COLO668 (cell line): ENCODE measurements at regions not wholly inside any gene's neighbourhood (a gene's known extent, or its start where the extent isn't known, plus 50 kb on each side); places are given as distances from the start of the nearest gene placed in this dataset.

Experiments used
- DNase-seq: peaks from one replicate; lab custom pipeline; 2025; ENCODE audit not compliant: unreplicated experiment; lab: John Stamatoyannopoulos, UW

DNA sequence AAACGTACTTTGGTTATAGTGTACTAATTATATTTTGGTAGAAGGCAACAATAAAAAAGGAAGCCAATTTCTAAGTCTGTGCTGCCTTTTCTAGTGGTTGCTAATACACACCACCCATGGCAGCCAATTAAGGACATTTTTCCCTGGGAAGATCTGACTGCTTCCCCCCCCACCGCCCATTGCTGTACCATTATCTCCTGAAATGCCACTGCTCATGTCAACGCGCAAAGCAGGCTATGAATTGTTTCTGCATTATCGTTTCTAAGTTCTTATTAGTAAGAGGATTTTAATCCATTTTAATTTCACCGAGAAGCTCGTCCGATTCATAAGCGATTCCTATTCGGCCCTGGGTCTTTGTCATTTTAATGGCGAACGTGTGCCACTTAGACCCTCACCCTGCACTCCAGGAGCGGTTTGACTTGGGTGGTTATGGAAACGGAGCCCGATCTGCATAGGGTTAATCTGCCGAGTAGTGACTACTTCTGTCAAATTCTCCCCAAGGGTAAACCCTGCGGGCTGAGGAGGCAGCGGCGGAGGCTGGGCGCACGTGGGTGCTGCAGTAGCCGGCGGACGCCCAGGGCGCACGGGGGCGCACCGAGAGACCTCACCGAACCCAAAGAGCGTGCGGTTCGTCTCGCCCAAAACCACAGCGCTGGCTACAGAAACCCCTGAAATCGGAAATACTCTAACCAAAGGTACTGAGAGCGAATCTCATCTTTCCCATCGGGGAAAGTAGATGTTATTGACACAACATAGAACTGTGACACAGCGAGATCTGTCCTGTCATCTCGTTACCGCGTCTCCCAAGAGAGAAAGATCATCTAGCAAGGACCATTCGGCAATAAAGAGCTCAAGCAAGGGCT lies 55.8 kb upstream of the SHC3 start:
- DNase-seq: peak; percentile 28

DNA sequence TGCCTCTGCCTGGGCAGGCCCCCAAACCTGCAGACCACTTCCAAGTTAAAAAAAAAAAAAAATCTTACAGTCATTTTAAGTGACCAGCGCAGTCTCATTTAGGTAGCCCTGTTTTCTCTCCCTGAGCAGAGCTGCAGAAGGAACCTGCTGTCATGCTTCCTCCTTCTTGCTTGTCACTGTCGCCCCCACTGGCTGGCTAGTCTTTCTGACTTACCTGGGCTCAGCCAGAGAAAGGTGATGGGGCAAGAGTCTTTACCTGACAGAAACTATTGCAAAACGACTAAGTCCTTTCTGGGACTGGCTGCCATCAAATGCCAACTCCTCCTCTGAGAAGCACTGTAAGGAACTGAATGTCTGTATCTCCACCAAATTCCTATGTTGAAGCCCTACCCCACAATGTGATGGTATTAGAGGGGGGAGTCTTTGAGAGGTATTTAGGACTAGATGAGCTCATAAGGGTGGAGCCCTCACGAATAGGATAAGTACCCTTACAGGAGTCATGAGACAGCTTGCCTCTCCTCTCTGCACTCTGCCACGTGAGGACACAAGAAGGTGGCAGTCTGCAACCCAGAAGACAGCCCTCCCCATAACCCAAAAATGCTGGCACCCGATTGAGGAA lies 58.4 kb upstream of the SHC3 start:
- DNase-seq: no peak

DNA sequence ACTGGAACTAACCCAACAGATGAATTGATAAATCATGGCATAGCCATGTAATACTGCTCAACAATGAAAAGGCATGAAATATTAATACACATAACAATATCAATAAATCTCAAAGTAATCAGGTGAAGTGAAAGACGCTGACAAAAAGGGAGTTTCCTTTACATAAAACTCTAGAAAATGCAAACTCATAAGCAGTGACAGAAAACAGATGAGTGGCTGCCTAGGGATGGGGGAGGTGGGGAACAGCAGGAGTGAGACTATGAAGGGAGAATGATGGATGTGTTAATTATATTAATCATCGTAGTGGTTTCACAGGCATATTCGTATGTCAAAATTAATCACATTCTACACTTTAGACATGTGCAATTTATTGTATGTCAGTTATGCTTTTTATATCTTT lies 59.8 kb upstream of the SHC3 start:
- DNase-seq: no peak

DNA sequence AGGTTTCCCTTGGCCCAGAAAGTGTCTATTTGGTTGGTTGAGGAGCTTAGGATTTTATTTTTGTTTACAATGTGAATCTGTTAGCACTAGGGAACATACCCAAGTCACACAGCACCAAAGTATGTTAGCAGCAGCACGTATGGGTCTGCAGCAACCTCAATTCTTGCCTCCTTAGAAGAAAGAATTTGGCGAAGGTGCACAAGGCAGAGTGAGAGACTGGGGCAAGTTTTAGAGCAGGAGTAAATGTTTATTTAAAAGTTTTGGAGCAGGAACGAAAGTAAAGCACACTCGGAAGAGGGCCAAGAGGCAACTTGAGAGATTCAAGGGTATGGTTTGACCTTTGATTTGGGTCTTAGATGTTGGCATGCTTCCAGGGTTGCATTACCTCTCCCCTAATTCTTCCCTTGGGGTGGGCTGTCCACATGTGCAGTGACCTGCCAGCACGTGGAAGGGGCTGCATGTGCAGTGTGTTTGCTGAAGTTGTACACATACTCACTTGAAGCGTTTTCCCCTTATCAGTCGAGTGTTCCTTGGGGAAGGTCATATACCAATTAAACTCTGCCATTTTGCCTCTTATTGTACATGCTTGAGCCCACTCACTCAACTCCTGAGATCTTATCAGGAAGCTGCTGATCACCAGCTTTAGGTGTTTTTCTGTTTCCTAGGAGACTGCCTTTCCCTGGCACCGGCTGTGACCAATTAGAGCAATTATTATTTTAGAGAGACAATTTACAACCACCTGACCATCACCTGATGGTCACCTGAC lies 64.9 kb upstream of the SHC3 start:
- DNase-seq: no peak

DNA sequence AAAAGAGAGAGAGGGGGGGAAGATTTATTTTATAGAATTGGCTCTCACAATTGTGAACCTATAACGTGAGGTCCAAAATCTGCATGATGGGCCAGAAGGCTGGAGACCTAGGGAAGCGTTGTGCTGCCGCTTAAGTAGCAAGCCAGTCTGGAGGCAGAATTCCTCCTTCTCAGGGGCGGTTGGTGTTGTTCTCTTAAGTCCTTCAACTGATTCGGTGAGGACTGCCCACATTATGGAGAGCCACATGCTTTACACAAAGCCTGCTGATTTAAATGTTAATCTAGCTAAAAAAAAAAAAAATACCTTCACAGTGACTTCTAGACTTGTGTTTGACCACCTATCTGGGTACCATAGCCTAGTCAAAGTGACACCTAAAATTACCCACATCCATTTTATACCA lies 64.2 kb upstream of the CKS2 start:
- no peak for DNase-seq

DNA sequence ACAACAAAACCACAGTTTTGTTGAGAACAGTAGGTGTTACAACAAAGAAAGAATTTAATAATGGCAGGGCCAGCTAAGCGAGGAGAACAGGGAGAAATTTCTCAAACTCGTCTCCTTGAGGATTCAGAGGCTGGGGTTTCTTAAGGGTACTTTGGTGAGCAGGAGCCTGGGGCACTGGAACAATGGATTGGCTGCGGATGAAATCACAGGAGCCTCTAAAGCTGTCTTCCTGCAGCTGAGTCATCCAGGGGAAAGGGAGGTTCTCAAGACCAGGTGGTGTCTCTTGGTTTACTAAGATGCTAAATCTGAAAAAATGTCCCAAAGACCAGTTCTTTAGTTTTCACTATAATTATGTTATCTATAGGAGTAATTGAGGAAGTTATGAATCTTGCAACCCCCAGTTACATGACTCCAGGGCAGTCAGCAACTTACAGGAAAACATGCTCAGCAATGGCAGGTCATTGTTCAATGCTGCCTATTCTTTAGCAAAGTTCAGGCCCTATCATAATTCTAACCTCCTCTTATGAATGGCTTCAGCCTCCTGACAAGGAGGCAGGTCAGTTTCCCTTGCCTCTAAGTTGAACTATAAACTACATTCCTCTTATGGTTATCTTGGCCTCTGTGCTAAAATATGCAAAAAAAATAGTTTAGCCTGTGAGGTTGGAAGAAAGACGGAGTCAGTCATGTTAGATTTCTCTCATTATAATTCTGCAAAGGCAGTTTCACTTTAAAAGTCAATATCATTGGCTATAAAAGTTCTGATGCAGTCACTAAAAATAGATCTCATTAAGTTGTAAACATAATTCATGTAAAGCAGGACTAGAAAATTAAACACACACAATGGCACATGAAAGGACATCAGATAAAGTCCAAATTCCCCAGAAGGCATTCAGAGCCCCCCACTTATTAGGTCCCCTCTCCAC lies 63.3 kb upstream of the CKS2 start:
- DNase-seq: no peak

DNA sequence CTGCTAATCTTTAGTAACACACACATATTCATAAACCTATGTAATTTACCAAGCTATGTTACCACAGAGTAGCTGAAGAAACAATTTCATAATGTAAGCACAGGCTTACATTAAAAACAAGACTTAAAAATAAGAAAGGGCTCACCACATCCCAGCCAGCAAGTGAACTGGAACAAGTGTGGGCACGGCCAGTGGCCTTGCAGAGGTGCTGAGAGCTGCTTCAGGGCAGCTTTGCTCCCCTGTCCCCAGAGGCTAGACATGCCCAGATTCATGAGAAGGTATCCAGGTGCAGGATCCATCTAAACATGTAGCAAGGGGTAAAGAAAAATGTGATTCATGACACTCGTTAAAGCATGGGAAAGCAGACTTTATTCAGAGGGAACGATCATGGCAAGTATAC lies 62.0 kb upstream of the CKS2 start:
- DNase-seq: no peak

DNA sequence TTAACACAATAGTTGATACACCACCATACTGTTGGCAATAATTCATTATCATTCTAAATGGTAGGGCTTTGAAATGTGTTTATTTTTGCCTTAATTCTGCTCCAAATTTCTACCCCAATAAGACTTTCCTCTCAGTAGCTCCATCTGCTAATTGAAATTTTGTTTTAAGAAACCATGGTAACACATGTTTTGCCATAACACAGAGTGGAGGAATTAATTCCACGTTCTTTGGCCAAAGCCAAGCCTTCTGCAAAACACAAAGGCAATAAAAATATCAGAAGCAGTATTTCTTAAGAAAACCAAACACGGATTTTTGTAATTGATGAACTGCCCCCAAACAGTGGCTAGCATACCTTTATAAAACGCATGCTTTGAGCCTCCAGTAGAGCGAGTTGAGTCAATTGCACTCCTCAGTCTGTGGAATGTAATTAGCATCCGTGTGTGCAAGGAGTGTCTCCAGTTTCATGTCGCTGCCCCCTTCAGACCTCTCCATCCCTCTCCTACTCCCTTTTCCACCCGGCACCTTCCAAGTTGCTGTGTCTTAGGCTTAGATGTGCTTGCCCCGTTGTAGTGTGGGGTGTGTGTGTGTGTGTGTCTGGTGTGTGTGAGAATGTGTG lies 58.2 kb upstream of the CKS2 start:
- DNase-seq: no peak

DNA sequence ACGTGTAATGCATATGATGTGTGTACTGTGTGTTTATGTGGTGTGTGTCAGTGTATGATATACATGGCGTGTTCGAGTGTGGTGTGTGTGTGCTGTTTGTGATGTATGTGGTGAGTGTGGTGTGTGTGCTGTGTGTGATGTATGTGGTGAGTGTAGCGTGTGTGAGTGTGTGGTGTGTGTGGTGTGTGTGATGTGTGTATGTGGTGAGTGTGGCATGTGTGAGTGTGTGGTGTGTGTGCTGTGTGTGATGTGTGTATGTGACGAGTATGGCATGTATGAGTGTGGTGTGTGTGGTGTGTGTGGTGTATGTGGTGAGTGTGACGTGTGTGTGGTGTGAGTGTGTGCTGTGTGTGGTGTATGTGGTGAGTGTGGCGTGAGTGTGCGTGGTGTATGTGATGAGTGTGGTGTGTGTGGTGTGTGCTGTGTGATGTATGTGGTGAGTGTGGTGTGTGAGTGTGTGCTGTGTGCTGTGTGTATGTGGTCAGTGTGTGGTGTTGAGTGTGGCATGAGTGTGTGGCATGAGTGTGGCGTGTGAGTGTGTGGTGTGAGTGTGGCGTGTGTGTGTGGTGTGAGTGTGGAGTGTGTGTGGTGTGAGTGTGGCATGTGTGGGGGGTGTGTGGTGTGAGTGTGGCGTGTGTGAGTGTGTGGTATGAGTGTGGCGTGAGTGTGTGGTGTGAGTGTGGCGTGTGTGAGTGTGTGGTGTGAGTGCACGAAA lies 56.8 kb upstream of the CKS2 start:
- DNase-seq: no peak

DNA sequence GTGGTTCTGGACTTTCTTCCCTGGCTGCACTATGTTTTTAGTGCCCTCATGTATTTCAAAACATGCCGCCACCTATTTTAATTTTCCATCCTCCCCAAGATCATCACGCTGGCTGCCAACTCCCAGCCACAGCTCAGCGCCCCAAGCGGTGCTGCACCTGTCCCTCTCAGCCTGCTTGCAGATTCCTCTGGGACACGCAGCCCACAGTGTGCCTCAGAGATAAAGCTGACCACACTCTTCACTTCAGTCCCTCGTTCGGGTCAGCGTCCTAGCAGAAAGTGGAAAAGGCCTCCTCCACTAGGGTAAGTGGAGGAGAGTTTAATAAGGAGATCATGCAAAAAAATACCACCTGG lies 56.2 kb upstream of the CKS2 start:
- DNase-seq: peak; percentile 22

DNA sequence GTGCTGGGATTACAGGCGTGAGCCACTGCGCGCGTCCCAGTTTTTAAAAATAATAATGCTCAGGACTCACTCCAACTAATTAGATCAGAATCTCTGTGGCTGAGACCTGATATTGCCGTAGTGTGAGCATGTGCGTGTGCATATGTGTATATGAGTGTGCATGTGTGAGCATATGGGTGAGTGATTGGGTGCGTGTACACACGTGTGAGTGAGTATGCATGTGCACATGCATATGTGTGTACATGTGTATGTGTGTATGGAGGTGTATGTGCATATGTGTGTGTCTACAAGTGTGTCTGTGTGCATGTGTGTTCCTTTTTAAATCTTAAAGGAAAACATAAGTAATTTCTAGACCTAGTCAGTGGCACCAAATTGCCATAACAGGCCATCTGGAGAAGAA lies 54.8 kb upstream of the CKS2 start:
- DNase-seq: no peak

DNA sequence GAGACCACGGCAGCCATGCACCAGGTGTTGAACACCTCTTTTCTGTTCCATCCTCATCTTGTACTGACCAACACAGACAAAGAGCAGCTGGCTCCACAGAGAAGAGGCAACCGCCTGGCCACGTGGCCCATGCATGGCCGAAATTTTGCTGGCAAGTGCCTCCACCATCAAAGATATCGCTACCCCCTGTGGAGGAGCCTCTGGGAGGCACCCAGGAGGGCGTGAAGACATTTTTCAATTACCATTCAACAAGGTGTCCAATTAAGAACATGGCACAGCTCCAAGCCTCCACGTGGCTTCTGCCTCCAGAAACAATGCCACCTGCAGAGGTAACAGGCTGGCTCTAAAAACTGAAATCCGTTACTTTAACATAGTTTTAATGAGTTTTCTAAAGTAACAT lies 54.4 kb upstream of the CKS2 start:
- peak; percentile 16 for DNase-seq

DNA sequence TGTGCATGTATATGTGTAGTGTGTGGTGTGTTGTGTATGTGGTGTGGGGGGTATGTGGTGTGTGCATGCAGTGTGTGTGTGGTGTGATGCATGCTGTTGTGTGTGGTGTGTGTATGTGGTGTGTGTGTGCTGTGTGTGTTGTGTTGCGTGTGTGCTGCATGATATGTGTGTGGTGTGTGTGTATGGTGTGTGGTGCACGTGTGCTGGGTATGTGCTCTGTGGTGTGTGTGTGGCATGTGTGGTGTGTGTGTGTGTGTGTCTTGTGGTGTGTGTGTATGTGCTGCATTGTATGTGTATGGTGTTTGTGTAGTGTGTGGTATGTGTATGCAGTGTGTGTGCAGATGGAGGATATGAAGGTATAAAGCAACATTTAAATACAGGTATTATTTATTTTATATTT lies 50.5 kb upstream of the CKS2 start:
- DNase-seq: no peak
